GM18951 (cell line): ENCODE measurements at regions not wholly inside any gene's neighbourhood (a gene's known extent, or its start where the extent isn't known, plus 50 kb on each side); places are given as distances from the start of the nearest gene placed in this dataset.
"Not testable (repeated sequence)": the region's sequence is repeated elsewhere in the genome, so short reads cannot be mapped to it uniquely, and the experiment has no call there.

ENCODE experiments used
- POLR2A ChIP-seq: IDR thresholded peaks from 4 replicates; pipeline ENCODE4 v1.6.1; 2011; ENCODE audit warnings: mild to moderate bottlenecking; ENCODE audit not compliant: insufficient read length, insufficient read depth; ENCODE audit errors: extremely low read depth
- in situ Hi-C: fragments of 300-500 bp; cut with MboI; formaldehyde crosslinking; loops from one replicate; pipeline ENCODE4 v1.12.0; 2022; ENCODE audit warnings: low sequenced_read_pairs, mixed read lengths, inconsistent platforms; ENCODE audit not compliant: unreplicated experiment

DNA sequence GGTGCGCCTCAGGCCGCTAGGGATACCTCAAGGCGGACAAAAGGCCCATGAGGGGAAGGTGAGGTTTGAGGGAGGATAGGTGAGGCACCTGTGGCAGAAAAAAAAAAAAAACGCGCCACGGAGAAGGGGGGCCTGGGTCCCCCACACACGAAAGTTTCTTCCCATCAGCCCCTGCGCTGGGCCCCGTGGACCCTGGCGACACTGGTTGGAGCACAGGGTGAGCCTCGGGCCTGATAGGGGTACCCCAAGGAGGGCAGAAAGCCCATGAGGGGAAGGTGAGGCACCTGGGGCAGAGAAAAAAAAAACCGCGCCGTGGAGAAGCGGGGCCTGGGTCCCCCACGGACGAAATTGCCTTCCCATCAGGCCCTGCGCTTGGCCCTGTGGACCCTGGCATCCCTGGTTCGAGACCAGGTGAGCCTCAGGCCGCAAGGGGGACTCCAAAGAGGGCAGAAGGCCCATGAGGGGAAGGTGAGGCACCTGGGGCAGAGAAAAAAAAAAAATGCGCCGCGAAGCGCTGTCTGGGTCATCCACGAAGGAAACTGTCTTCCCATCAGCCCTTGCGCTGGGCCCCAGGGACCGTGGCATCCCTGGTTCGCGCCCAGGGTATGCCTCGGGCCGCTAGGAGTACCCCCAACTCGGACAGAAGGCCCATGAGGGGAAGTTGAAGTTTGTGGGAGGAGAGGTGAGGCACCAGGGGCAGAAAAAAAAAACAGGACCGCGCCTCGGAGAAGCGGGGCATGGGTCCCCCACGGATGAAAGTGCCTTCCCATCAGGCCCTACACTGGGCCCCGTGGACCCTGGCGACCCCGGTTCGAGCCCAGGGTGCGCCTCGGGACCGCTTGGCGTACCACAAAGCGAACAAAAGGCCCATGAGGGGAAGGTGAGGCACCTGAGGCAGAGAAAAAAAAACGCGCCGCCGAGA, 226.2 kb downstream of the CCDC74A start:
- in situ Hi-C loops: no loop called here
- TF ChIP-seq POLR2A: no peak

DNA sequence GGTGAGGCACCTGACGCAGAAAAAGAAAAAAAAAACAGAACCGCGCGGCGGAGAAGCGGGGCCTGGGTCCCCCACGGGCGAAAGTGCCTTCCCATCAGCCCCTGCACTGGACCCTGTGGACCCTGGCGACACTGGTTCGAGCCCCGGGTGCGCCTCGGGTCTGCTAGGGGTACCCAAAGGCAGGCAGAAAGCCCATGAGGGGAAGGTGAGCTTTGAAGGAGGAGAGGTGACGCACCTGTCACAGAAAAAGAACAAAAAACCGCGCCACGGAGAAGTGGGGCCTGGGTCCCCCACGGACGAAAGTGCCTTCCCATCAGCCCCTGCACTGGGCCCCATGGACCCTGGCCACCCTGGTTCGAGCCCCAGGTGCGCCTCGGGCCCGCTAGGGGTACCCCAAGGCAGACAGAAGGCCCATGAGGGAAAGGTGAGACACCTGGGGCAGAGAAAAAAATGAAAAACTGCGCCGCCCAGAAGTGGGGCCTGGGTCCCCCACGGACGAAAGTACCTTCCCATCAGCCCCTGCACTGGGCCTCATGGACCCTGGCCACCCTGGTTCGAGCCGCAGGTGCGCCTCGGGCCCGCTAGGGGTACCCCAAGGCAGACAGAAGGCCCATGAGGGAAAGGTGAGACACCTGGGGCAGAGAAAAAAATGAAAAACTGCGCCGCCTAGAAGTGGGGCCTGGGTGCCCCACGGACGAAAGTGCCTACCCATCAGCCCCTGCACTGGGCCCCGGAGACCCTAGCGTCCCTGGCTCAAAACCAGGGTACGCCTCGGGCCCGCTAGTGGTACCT, 227.4 kb downstream of the CCDC74A start:
- in situ Hi-C loops: no loop called here
- TF ChIP-seq POLR2A: no peak

DNA sequence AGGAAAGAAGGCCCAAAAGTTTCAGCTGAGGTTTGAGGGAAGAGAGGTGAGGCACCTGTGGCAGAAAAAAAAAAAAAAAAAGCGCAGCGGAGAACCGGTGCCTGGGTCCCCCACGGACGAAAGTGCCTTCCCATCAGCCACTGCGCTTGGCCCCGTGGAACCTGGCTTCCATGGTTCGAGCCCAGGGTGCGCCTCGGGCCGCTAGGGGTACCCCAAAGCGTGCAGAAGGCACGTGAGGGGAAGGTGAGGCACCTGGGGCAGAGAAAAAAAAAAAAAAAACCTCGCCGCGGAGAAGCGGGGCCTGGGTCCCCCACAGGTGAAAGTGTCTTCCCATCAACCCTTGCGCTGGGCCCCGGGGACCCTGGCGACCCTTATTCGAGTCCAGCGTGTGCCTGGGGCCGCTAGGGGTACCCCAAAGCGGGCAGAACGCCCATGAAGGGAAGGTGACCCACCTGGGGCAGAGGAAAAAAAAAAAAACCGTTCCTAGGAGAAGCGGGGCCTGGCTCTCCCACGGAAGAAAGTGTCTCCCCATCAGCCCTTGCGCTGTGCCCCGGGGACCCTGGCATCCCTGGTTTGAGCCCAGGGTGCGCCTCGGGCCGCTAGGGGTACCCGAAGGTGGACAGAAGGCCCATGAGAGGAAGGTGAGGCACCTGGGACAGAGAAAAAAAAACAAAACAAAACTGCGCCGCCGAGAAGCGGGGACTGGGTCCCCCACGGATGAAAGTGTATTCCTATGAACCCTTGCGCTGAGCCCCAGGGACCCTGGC, 228.6 kb downstream of the CCDC74A start:
- in situ Hi-C loops: no loop called here
- no peak for TF ChIP-seq POLR2A

- in situ Hi-C loops: not testable (repeated sequence)
Observed at GRCh38 chr2:131758941-131759340, 231.3 kb downstream of the CCDC74A start.

DNA sequence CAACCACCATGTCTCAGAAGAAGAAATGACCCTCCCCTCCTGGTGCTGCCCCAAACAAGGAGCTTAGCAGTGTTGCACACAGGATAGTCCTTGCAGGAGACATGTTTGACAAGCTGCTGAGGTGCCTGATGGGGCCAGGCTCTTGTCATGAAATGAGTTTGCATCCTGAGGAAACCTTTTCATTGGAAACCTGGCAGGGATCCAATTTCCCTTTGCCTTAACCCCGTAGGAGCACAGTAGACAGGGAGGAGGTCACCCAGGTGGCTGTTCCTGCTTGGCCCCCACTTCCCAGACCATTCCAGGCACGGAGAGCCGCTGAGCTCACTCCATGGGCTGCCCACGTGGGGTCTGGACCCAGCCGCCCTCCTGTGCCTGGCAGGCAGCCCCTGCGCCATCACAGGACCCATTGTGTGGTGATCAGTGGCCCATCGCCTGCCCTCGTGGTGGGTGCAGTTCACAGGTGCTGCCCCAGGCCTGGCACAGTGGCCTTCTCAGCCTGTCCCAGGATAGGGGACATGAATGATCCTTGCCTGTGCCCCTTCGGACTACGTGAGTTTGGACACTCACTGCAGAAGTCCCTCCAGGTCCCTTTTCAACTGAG, 247.4 kb downstream of the CCDC74A start:
- in situ Hi-C loops: loop anchor here (5.0 kb wide), 1 partner anchor 47 kb away; no protein-coding TSS in a partner anchor

- in situ Hi-C loops: loop anchor here (5.0 kb wide), 1 partner anchor 46 kb away; no protein-coding TSS in a partner anchor
Observed at GRCh38 chr2:131775903-131776506, 248.3 kb downstream of the CCDC74A start.

- in situ Hi-C loops: not testable (repeated sequence)
Observed at GRCh38 chr2:131780446-131780845, 252.8 kb downstream of the CCDC74A start.

- in situ Hi-C loops: no loop called here
- TF ChIP-seq POLR2A: no peak
Observed at GRCh38 chr2:131801210-131801744, 273.6 kb downstream of the CCDC74A start.

- in situ Hi-C loops: not testable (repeated sequence)
Observed at GRCh38 chr2:131801745-131802350, 274.2 kb downstream of the CCDC74A start.

GRCh38 chr2:131802351-131802836, 274.7 kb downstream of the CCDC74A start:
- in situ Hi-C loops: not testable (repeated sequence)

- in situ Hi-C loops: not testable (repeated sequence)
Observed at GRCh38 chr2:131803237-131803636, 275.5 kb downstream of the CCDC74A start.

DNA sequence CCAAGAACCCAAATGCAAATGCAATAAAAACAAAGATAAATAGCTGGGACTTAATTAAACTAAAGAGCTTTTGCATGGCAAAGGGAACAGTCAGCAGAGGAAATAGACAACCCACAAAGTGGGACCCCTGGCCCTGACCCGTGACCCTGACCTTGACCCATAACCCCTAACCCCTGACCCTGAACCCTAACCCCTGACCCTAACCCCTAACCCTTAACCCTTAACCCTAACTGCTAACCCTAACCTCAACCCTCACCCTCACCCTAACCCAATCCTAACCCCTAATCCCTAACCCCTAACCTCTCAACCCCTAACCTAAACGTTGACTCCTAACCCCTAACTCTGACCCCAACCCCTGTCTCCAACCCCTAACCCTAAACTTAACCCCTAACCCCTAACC, 284.9 kb downstream of the CCDC74A start:
- in situ Hi-C loops: not testable (repeated sequence)

- in situ Hi-C loops: not testable (repeated sequence)
Observed at GRCh38 chr2:131813378-131813777, 285.7 kb downstream of the CCDC74A start.

DNA sequence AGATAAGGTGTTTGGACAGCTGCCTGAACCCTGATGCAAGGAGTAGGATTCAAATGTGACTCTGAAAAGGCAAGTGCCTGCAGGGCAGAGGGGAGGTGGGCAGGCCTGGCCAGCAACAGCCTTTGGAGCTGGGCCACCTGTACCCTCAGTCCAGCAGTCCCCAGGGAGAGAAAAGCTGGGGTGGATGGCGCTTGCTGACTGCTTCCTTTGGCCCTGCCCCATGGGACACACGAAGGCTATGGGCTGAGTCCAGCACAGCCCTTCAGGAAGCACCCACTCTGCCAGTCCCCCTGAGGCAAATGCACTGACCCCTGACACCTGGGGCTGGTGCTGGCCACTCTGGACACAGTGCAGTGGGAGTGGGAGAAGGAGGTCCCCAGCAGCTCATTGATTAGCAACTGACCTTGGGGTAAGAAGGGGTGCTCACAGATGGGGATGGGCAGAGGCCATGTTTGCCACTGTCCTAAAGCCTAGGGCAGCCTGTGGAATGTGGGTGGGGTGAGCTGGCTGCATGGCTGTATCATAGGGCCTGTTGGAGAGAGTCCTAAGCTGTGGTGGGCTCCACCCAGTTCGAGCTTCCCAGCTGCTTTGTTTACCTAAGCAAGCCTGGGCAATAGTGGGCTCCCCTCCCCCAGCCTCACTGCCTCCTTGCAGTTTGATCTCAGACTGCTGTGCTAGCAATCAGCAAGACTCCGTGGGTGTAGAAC, 290.7 kb downstream of the CCDC74A start:
- in situ Hi-C loops: not testable (repeated sequence)

DNA sequence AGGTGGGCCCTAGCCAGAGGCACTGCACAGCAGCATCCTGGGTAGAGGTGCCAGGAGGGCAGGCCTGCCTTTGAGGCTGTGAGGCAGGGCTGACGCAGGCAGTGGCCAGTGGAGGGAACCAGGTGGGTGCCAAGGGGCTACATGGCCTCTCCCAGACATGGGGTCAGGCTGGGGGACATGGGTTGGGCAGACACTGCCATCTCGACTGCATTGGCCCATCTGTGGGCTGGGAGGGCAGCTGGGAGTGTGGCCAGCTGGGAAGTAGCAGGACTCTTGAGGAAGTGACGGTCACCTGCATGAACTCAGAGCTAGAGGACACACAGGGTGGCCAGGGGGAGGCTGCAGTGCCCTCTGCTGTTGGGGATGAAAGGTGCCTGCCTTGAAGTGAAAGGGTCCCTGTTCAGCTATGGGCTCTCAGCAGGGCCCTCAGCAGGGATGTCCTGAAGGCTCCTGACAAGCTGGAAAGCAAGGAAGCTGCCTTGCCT, 294.6 kb downstream of the CCDC74A start:
- in situ Hi-C loops: loop anchor here (5.0 kb wide), 1 partner anchor 45 kb away; no protein-coding TSS in a partner anchor

DNA sequence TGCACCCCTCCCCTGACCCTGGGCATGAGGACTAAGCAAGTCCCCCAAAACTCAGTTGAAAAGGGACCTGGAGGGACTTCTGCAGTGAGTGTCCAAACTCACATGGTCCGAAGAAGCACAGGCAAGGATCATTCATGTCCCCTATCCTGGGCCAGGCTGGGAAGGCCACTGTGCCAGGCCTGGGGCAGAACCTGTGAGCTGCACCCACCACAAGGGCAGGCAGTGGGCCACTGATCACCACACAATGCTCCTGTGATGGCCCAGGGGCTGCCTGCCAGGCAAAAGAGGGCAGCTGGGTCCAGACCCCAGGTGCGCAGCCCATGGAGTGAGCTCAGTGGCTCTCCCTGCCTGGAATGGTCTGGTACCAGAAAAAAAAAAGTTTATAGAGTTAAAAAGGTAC, 295.4 kb downstream of the CCDC74A start:
- in situ Hi-C loops: loop anchor here (5.0 kb wide), 1 partner anchor 46 kb away; no protein-coding TSS in a partner anchor

DNA sequence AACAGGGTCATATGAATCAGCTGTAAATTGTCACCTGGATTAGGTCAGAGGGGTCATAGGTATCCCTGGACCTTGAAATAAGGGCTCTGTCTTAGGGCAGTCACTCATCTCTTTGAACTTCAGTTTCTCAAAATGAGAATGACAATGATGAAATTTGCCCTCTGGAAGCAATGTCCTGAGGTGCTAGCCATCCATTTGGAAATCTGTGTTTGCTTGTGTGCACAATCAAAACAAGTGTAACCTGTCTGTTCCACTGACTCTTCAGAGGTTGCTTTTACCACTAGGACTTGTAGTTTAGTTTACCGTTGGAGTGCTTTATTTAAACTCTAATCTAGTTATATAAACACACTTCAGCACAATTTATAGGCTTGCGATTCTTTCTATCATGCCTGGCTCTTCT, 297.3 kb downstream of the CCDC74A start:
- in situ Hi-C loops: loop anchor here (5.0 kb wide), 1 partner anchor 48 kb away; no protein-coding TSS in a partner anchor
